WERI-Rb-1 (cell line): ENCODE measurements at regions not wholly inside any gene's neighbourhood (a gene's known extent, or its start where the extent isn't known, plus 50 kb on each side); places are given as distances from the start of the nearest gene placed in this dataset.

Experiments
- DNase-seq: peaks from one replicate; pipeline ENCODE4 v3.0.0-alpha.2; 2020
- H3K27ac ChIP-seq: fragments of 250-450 bp; sonication (Bioruptor Pico); 2 replicates; pipeline ENCODE4 v1.5.1; 2020; ENCODE audit warnings: mild to moderate bottlenecking, moderate library complexity
- H3K27me3 ChIP-seq: fragments of 250-450 bp; sonication (Bioruptor Pico); 2 replicates; pipeline ENCODE4 v1.5.1; 2021; ENCODE audit warnings: mild to moderate bottlenecking, low read depth, moderate library complexity; ENCODE audit not compliant: insufficient read depth, severe bottlenecking
- H3K36me3 ChIP-seq: fragments of 250-450 bp; sonication (Bioruptor Pico); 2 replicates; pipeline ENCODE4 v1.5.1; 2020; ENCODE audit warnings: mild to moderate bottlenecking, moderate library complexity
- H3K4me3 ChIP-seq: 2 replicates; pipeline ENCODE4 v1.5.1; 2011; ENCODE audit warnings: low read depth, mild to moderate bottlenecking, control low read depth, low read length
- H3K9me3 ChIP-seq: fragments of 250-450 bp; sonication (Bioruptor Pico); 2 replicates; pipeline ENCODE4 v1.5.1; 2021; ENCODE audit warnings: mild to moderate bottlenecking, moderate library complexity; ENCODE audit not compliant: severe bottlenecking
- TF ChIP-seq, protein P1 (sequence below): IDR thresholded peaks from 2 replicates; pipeline ENCODE4 v1.5.1; 2011; ENCODE audit warnings: low read depth, mild to moderate bottlenecking, control low read depth, inconsistent platforms, low read length

DNA sequence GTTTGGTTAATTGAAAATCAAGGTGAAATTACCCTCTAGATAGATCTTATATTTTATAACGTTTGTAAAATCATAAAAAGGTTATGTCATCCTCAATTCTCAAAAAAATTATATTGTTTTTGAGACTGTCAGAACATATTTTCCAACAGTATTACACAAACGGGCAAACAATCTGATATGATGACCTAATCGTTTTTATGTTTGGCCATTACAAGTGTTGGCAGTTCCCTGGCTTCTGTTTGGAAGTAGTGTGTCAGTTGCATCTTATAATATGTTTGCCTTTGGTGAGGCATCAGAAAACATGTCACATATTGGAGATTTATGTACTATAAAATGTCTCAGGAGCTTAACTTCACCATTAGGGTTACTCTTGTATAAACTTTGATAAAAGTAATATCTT is 308.1 kb upstream of the EPHA7 start:
- Histone ChIP-seq H3K27me3 (no peaks in the 10 kb centered on the region), H3K9me3 (no peaks in the 10 kb centered on the region), H3K4me3 (no peak overlapping the region), H3K27ac (no peak overlapping the region), H3K36me3 (no peaks in the 10 kb centered on the region)
- TF ChIP-seq, protein P1, sequence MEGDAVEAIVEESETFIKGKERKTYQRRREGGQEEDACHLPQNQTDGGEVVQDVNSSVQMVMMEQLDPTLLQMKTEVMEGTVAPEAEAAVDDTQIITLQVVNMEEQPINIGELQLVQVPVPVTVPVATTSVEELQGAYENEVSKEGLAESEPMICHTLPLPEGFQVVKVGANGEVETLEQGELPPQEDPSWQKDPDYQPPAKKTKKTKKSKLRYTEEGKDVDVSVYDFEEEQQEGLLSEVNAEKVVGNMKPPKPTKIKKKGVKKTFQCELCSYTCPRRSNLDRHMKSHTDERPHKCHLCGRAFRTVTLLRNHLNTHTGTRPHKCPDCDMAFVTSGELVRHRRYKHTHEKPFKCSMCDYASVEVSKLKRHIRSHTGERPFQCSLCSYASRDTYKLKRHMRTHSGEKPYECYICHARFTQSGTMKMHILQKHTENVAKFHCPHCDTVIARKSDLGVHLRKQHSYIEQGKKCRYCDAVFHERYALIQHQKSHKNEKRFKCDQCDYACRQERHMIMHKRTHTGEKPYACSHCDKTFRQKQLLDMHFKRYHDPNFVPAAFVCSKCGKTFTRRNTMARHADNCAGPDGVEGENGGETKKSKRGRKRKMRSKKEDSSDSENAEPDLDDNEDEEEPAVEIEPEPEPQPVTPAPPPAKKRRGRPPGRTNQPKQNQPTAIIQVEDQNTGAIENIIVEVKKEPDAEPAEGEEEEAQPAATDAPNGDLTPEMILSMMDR: no peak
- DNase-seq: no peak

DNA sequence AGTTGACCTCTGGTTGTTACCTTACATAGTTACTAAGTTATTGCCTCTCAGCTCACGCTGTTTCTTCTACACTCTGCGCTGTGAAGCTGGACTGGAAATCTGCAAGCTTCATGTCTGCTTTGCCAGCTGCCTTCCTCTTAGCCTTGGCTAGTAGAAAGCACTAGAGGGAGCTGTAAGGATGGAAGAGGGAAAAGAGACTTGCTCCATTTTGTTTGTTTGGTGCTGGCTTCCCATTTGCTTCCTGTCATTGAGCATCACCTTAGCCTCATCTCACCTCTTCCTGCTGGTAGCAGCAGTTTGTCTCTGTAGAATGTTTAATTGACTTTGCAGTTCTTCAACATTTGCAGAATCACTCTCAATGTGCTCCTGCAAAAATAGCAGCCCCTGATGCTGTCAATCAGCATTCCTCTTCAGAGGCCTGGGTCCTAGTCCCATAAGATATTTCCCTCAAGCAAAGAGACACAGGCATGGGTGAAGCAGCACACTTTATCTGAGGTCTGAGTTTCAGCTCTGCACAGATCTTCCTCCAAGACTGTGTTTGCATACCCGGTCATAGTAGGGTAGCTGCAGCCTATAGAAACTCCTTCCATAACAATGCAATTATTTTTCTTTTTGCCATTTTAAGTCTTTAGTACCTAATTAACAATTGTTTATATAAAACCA is 302.2 kb upstream of the EPHA7 start:
- Histone ChIP-seq H3K9me3 (no peaks in the 10 kb centered on the region), H3K27ac (no peak overlapping the region), H3K36me3 (no peaks in the 10 kb centered on the region), H3K4me3 (no peak overlapping the region), H3K27me3 (no peaks in the 10 kb centered on the region)
- DNase-seq: peak; percentile 46
- TF ChIP-seq, protein P1: peak; percentile 84

- Histone ChIP-seq H3K27ac (no peak overlapping the region), H3K4me3 (no peak overlapping the region), H3K27me3 (no peaks in the 10 kb centered on the region), H3K36me3 (no peaks in the 10 kb centered on the region), H3K9me3 (peaks cover 8% of the 10 kb centered on the region)
- TF ChIP-seq, protein P1: no peak
- DNase-seq: no peak
Measured at GRCh38 chr6:93713974-93714373, 294.6 kb upstream of the EPHA7 start.

DNA sequence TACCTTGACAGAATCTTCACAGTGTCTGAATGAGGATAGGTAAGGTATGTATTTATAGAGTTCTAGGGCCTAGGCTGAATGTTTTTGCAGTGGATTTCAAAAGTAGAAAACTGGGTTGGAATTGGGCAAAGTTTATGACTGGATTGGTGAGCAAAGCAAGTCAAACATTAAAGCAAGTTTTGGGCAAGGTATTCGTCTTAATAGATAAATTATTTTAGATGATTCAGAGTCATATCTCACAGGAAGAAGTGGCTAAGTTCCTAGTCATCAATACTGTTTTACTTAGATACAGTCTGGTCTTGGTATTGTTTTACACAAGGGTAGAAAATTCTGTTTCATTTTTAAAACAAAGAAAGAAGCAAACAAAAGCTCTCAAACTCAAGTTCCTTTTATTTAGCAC is 284.1 kb upstream of the EPHA7 start:
- H3K4me3 ChIP-seq: no peak overlapping the region
- DNase-seq: no peak
- no peaks in the 10 kb centered on the region for H3K36me3 ChIP-seq
- no peak overlapping the region for H3K27ac ChIP-seq
- no peaks in the 10 kb centered on the region for H3K27me3 ChIP-seq
- TF ChIP-seq, protein P1: no peak
- peaks cover 7% of the 10 kb centered on the region for H3K9me3 ChIP-seq

DNA sequence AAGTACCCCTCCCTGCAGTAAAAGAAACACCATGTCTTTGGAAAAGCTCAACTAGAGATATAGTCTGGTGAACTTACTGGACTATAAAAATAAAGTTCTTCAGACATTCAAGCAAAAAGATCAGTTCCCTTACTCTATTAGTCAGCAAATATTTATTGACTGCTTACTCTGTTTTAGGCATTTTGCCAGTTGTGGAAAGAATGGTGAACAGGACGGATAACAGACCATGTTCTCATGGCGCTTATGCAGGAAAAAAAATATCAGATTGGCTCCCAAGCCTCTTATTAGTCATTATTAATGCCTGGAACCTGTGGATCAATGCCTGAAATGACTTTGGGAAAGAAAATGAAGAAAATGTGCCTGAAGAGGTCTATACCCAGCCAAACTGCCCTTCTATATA is 282.2 kb upstream of the EPHA7 start:
- TF ChIP-seq, protein P1: no peak
- Histone ChIP-seq H3K27me3 (no peaks in the 10 kb centered on the region), H3K27ac (no peak overlapping the region), H3K9me3 (no peaks in the 10 kb centered on the region), H3K36me3 (no peaks in the 10 kb centered on the region), H3K4me3 (no peak overlapping the region)
- DNase-seq: no peak

GRCh38 chr6:93685494-93685893 is 266.1 kb upstream of the EPHA7 start:
- no peaks in the 10 kb centered on the region for H3K9me3 ChIP-seq
- H3K4me3 ChIP-seq: no peak overlapping the region
- no peaks in the 10 kb centered on the region for H3K27me3 ChIP-seq
- TF ChIP-seq, protein P1: no peak
- DNase-seq: no peak
- H3K27ac ChIP-seq: no peak overlapping the region
- no peaks in the 10 kb centered on the region for H3K36me3 ChIP-seq
